Endothelial cell of umbilical vein (primary cell): ENCODE measurements at regions not wholly inside any gene's neighbourhood (a gene's known extent, or its start where the extent isn't known, plus 50 kb on each side); places are given as distances from the start of the nearest gene placed in this dataset.

Experiments
- BruUV-seq: library from RNA; stranded (reverse); fragments of 400-500 nt; replicated peaks from 2 replicates; lab custom pipeline; 2021; lab: Mats Ljungman, UMichigan
- CTCF ChIA-PET: fragments of 300-600, 350-600 bp; sonication (Branson Sonifier 250); formaldehyde crosslinking; loops from one replicate; lab custom pipeline; 2021; ENCODE audit warnings: antibody characterized with exemption, inconsistent platforms; lab: Charles Lee
- POLR2A ChIA-PET: fragments of 300-600, 350-600 bp; sonication (Branson Sonifier 250); formaldehyde crosslinking; loops from one replicate; lab custom pipeline; 2021; ENCODE audit warnings: antibody characterized with exemption, inconsistent platforms; lab: Charles Lee
- DNase-seq: peaks from one replicate; pipeline ENCODE4 v3.0.0-alpha.2; 2011; ENCODE audit warnings: low read depth, low spot score
- FAIRE-seq: peaks from 2 replicates; lab custom pipeline; 2011; peaks lifted over from hg19 to GRCh38; lab: Jason Lieb, UNC
- H2AFZ ChIP-seq: 2 replicates; pipeline ENCODE4 v1.6.0; 2012; ENCODE audit warnings: low read depth, low read length, control low read depth, inconsistent platforms
- H3K27ac ChIP-seq: 2 replicates; pipeline ENCODE4 v1.5.1; 2011; ENCODE audit warnings: low read depth, mild to moderate bottlenecking, control low read depth, low read length, moderate library complexity; ENCODE audit not compliant: insufficient read depth
- H3K27me3 ChIP-seq, 2 experiments: 2 replicates each; pipeline versions ENCODE4 v1.6.0 to v1.6.1; 2011; ENCODE audit warnings: low read length in 2 of 2, mixed read lengths in 1 of 2; ENCODE audit not compliant: control insufficient read depth in 2 of 2, insufficient read depth in 2 of 2
- H3K36me3 ChIP-seq, 2 experiments: 2 replicates in 1 of 2; 3 replicates in 1 of 2; pipeline ENCODE4 v1.5.1; 2011; ENCODE audit warnings: low read length in 2 of 2, mild to moderate bottlenecking in 1 of 2, moderate library complexity in 1 of 2; ENCODE audit not compliant: control insufficient read depth in 2 of 2, insufficient read depth in 2 of 2; ENCODE audit errors: extremely low read depth in 1 of 2
- H3K4me1 ChIP-seq: 3 replicates; pipeline ENCODE4 v1.5.1; 2011; ENCODE audit warnings: mild to moderate bottlenecking, low read length; ENCODE audit not compliant: control insufficient read depth, insufficient read depth; ENCODE audit errors: extremely low read depth
- H3K4me2 ChIP-seq: 2 replicates; pipeline ENCODE4 v1.6.1; 2011; ENCODE audit warnings: low read length, control low read depth, mixed read lengths; ENCODE audit not compliant: insufficient read depth
- H3K4me3 ChIP-seq, 3 experiments: fragments of 200-600 bp in 1 of 3; sonication (generic), shearing (Covaris generic) in 1 of 3; replicated peaks in 1 of 3; 2 replicates each; pipeline ENCODE4 v1.5.1; 2011 to 2016; ENCODE audit warnings: control low read depth in 3 of 3, low read length in 3 of 3, mild to moderate bottlenecking in 2 of 3, inconsistent platforms in 1 of 3, low read depth in 1 of 3, moderate library complexity in 1 of 3; ENCODE audit not compliant: insufficient read depth in 1 of 3
- H3K79me2 ChIP-seq: 2 replicates; pipeline ENCODE4 v1.6.0; 2012; ENCODE audit warnings: low read length, inconsistent platforms; ENCODE audit not compliant: control insufficient read depth, insufficient read depth
- H3K9ac ChIP-seq: replicated peaks from 2 replicates; pipeline ENCODE3; 2011; ENCODE audit warnings: low read length, control low read depth; ENCODE audit not compliant: insufficient read depth; ENCODE audit errors: extremely low read depth
- H3K9me1 ChIP-seq: replicated peaks from 3 replicates; pipeline ENCODE4 v1.6.0; 2011; ENCODE audit warnings: mild to moderate bottlenecking, low read length; ENCODE audit not compliant: control insufficient read depth, insufficient read depth; ENCODE audit errors: extremely low read depth
- H3K9me3 ChIP-seq: replicated peaks from 2 replicates; pipeline ENCODE4 v1.5.1; 2012; ENCODE audit warnings: low read length, inconsistent platforms; ENCODE audit not compliant: control insufficient read depth, insufficient read depth
- H4K20me1 ChIP-seq: replicated peaks from 2 replicates; pipeline ENCODE3; 2011; ENCODE audit warnings: mild to moderate bottlenecking, low read length; ENCODE audit not compliant: control insufficient read depth, insufficient read depth; ENCODE audit errors: extremely low read depth
- EZH2 ChIP-seq: IDR thresholded peaks from 2 replicates; pipeline ENCODE4 v1.6.1; 2012; ENCODE audit warnings: borderline replicate concordance, low read depth, mild to moderate bottlenecking, moderate library complexity, low read length, inconsistent platforms; ENCODE audit not compliant: severe bottlenecking
- FOS ChIP-seq: IDR thresholded peaks from 2 replicates; pipeline ENCODE4 v1.6.1; 2011; ENCODE audit warnings: mild to moderate bottlenecking, low read length, moderate library complexity, borderline replicate concordance; ENCODE audit not compliant: insufficient read depth
- GATA2 ChIP-seq: IDR thresholded peaks from 2 replicates; pipeline ENCODE4 v1.7.0; 2011; ENCODE audit warnings: low read depth, mild to moderate bottlenecking, moderate library complexity, mixed read lengths, low read length; ENCODE audit not compliant: insufficient read length, insufficient read depth
- JUN ChIP-seq: IDR thresholded peaks from 2 replicates; pipeline ENCODE4 v1.6.1; 2011; ENCODE audit warnings: borderline replicate concordance, low read depth; ENCODE audit not compliant: insufficient read length, insufficient read depth
- dilution Hi-C: fragments of 300-500 bp; cut with MboI; formaldehyde crosslinking; loops from one replicate; pipeline ENCODE4 v1.15.0; 2019; ENCODE audit warnings: low sequenced_read_pairs; ENCODE audit not compliant: extremely low pct_ligation_motif_present
- intact Hi-C: fragments of 100-400 bp; cut with micrococcal nuclease; formaldehyde crosslinking; loops from one replicate; pipeline ENCODE4 v1.10.0; 2022
- TF ChIP-seq, protein P1 (sequence below): IDR thresholded peaks from 2 replicates; pipeline ENCODE4 v1.6.1; 2011; ENCODE audit not compliant: insufficient read depth, insufficient read length
- TF ChIP-seq, protein P2 (sequence below), 2 donors: IDR thresholded peaks; 1 replicate in 1 of 2; 2 replicates in 1 of 2; pipeline ENCODE4 v1.5.1; 2011; ENCODE audit warnings: low read length in 2 of 2, mild to moderate bottlenecking in 2 of 2, moderate library complexity in 2 of 2, control low read depth in 1 of 2, inconsistent platforms in 1 of 2, low read depth in 1 of 2; ENCODE audit not compliant: insufficient read depth in 1 of 2; ENCODE audit errors: extremely low read depth in 1 of 2

DNA sequence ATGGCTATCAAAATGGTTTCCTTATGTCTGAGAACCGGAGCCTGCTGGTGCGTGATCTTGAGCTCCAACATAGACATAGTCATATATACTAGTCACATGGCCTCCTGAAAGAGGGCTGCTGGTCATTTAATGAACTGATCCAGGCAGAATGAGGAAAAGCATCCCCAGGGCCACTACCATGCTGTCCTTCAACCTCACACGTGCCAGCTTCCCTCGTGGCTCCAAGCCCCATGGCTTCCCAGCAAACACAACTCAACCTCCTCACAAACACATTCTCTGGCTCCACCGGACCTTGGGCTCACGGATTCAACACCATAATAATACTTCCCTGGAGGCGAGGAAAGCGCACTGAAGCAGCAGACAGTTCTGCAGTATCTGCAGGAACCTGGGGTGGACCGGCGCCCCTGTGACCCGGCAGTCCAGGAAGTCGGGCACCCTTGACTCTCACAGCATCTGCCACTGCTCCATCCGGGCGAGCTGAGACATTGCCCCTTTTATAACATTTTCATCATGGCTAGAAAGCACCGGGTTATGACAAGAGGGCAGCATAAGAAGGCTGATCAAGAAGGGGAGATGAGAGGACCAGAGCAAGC, 57.2 kb upstream of the CDH5 start:
- no peak overlapping the region for H3K27ac ChIP-seq
- no peaks in the 10 kb centered on the region for H4K20me1 ChIP-seq
- no peak overlapping the region for H3K4me3 ChIP-seq
- no peak overlapping the region for H3K9ac ChIP-seq
- no peaks in the 10 kb centered on the region for H3K79me2 ChIP-seq
- no TSS peak for BruUV-seq
- H3K9me1 ChIP-seq, result no peaks in the 10 kb centered on the region
- no peaks in the 10 kb centered on the region for H3K4me1 ChIP-seq
- H3K36me3 ChIP-seq, result no peaks in the 10 kb centered on the region
- POLR2A ChIA-PET, result no interaction called here
- H2AFZ ChIP-seq, result no peak overlapping the region
- H3K4me2 ChIP-seq, result no peak overlapping the region
- no peak for DNase-seq
- FAIRE-seq, result no peak
- dilution Hi-C loops, result no loop called here
- no peaks in the 10 kb centered on the region for H3K9me3 ChIP-seq
- intact Hi-C loops, result no loop called here
- H3K27me3 ChIP-seq, result no peaks in the 10 kb centered on the region
- CTCF ChIA-PET, result interaction anchor here (0.7 to 1.2 kb wide), 2 partner anchors 34 kb away, joined by 4 to 6 read pairs; no protein-coding TSS in a partner anchor
- TF ChIP-seq EZH2, result no peak
- TF ChIP-seq, protein P1, sequence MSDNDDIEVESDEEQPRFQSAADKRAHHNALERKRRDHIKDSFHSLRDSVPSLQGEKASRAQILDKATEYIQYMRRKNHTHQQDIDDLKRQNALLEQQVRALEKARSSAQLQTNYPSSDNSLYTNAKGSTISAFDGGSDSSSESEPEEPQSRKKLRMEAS, result no peak
- TF ChIP-seq GATA2, result no peak
- TF ChIP-seq, protein P2, sequence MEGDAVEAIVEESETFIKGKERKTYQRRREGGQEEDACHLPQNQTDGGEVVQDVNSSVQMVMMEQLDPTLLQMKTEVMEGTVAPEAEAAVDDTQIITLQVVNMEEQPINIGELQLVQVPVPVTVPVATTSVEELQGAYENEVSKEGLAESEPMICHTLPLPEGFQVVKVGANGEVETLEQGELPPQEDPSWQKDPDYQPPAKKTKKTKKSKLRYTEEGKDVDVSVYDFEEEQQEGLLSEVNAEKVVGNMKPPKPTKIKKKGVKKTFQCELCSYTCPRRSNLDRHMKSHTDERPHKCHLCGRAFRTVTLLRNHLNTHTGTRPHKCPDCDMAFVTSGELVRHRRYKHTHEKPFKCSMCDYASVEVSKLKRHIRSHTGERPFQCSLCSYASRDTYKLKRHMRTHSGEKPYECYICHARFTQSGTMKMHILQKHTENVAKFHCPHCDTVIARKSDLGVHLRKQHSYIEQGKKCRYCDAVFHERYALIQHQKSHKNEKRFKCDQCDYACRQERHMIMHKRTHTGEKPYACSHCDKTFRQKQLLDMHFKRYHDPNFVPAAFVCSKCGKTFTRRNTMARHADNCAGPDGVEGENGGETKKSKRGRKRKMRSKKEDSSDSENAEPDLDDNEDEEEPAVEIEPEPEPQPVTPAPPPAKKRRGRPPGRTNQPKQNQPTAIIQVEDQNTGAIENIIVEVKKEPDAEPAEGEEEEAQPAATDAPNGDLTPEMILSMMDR (IDR thresholded peaks at IDR 0.05; ENCODE audit: extremely low read depth in 1 of 2, insufficient read depth in 1 of 2, low read depth in 1 of 2, low read length in 2 of 2), result no peak
- no peak for TF ChIP-seq FOS
- no peak for TF ChIP-seq JUN
